ENCODE measurements at regions not wholly inside any gene's neighbourhood (a gene's known extent, or its start where the extent isn't known, plus 50 kb on each side); places are given as distances from the start of the nearest gene placed in this dataset.

DNA sequence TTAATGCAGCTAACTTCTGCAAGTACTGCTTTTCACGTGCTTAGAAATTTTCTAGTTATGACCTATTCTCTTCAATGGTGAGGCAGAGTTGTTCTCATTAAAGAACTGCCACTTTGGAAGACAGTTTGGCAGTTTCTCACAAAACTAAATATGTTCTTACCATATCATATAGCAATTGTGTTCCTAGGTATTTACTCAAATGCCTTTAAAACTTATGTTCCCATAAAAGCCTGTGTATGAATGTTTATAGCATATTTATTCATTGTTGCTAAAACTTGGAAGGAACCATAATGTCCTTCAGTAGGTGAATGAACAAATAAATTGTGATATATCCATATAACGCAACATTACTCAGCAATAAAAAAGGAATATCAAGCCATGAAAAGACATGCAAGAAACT is 555.1 kb upstream of the POT1 start:
- H3K4me3 ChIP-seq (ENCODE audit: low read depth, low read length) = no peak overlapping the region
- no peak for DNase-seq (ENCODE audit: low read depth)
- TF ChIP-seq, protein P1, sequence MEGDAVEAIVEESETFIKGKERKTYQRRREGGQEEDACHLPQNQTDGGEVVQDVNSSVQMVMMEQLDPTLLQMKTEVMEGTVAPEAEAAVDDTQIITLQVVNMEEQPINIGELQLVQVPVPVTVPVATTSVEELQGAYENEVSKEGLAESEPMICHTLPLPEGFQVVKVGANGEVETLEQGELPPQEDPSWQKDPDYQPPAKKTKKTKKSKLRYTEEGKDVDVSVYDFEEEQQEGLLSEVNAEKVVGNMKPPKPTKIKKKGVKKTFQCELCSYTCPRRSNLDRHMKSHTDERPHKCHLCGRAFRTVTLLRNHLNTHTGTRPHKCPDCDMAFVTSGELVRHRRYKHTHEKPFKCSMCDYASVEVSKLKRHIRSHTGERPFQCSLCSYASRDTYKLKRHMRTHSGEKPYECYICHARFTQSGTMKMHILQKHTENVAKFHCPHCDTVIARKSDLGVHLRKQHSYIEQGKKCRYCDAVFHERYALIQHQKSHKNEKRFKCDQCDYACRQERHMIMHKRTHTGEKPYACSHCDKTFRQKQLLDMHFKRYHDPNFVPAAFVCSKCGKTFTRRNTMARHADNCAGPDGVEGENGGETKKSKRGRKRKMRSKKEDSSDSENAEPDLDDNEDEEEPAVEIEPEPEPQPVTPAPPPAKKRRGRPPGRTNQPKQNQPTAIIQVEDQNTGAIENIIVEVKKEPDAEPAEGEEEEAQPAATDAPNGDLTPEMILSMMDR (IDR thresholded peaks at IDR 0.05; ENCODE audit: insufficient read depth, low read depth, low read length) = no peak

DNA sequence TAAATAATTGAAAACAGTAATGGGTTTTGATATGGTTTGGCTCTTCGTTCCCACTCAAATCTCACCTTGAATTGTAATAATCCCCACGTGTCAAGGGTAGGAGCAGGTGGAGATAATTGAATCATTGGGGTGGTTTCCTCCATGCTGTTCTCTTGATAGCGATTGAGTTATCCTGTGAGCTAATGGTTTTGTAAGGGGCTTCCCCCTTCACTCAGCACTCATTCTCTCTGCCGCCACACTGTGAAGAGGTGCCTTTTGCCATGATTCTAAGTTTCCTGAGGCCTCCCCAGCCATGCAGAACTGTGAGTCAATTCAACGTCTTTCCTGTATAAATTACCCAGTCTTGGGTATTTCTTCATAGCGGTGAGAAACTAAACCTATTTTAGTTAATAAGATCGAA is 551.7 kb upstream of the POT1 start:
- TF ChIP-seq, protein P1 (IDR thresholded peaks at IDR 0.05; ENCODE audit: insufficient read depth, low read depth, low read length) = no peak
- DNase-seq (ENCODE audit: low read depth) = no peak
- no peak overlapping the region for H3K4me3 ChIP-seq (ENCODE audit: low read depth, low read length)

DNA sequence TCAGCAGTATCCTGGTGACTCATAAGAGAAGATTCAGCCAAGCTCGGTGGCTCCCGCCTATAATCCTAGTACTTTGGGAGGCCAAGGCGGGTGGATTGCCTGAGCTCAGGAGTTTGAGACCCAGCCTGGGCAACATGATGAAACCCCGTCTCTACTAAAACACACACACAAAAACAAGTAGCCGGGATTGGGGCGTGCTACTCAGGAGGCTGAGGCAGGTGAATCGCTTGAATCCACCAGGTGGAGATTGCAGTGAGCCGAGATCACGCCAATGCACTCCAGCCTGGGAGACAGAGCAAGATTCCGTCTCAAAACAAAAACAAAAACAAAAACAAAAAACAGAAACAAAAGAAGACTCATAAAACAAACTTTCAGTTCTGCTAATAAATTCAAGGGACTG is 551.1 kb upstream of the POT1 start:
- TF ChIP-seq, protein P1 (IDR thresholded peaks at IDR 0.05; ENCODE audit: insufficient read depth, low read depth, low read length) = no peak
- no peak for DNase-seq (ENCODE audit: low read depth)
- no peak overlapping the region for H3K4me3 ChIP-seq (ENCODE audit: low read depth, low read length)

DNA sequence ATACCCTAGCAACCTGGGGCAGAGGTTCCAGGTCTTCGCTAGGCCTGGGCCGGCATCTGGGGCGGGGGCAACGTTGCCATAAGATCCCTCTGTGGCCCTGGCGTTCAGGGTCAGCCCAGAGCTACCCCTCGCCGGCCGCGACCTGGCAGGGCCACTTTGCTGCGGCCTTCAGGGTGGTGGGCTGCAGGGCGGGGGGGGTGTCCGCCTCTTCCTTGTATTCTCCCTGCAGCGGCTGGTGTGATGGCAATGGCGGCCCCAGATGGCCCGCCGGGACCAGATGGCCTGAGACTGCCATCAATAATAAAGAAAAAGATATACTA is 539.2 kb upstream of the POT1 start:
- TF ChIP-seq, protein P1 (IDR thresholded peaks at IDR 0.05; ENCODE audit: insufficient read depth, low read depth, low read length) = no peak
- H3K4me3 ChIP-seq (ENCODE audit: low read depth, low read length) = no peak overlapping the region
- no peak for DNase-seq (ENCODE audit: low read depth)

- H3K4me3 ChIP-seq (ENCODE audit: low read depth, low read length) = no peak overlapping the region
- DNase-seq (ENCODE audit: low read depth) = no peak
- TF ChIP-seq, protein P1 (IDR thresholded peaks at IDR 0.05; ENCODE audit: insufficient read depth, low read depth, low read length) = no peak
Observed at GRCh38 chr7:125467996-125468854, 538.6 kb upstream of the POT1 start.

- no peak overlapping the region for H3K4me3 ChIP-seq (ENCODE audit: low read depth, low read length)
- DNase-seq (ENCODE audit: low read depth) = no peak
- TF ChIP-seq, protein P1 (IDR thresholded peaks at IDR 0.05; ENCODE audit: insufficient read depth, low read depth, low read length) = no peak
Observed at GRCh38 chr7:125465527-125465926, 535.9 kb upstream of the POT1 start.

DNA sequence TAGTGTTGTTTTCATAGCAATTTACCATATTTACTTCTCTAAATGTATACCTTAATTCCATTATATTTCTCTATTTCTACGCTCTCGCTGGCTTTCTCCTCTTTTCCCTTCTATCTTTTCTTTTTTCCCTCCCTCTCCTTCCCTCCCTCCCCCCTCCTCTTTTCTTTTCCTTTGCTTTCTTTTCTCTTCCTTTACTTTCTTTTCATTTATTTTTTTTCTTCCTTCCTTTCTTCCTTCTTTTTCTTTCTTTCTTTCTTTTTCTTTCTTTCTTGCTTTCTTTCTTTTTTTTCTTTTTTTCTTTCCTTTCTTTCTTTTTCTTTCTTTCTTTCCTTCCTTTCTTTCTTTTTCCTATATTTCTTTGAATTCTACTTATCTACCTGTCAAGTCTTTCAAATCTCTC is 533.0 kb upstream of the POT1 start:
- H3K4me3 ChIP-seq (ENCODE audit: low read depth, low read length) = no peak overlapping the region
- no peak for DNase-seq (ENCODE audit: low read depth)
- TF ChIP-seq, protein P1 (IDR thresholded peaks at IDR 0.05; ENCODE audit: insufficient read depth, low read depth, low read length) = no peak
